ENCODE measurements at regions not wholly inside any gene's neighbourhood (a gene's known extent, or its start where the extent isn't known, plus 50 kb on each side); places are given as distances from the start of the nearest gene placed in this dataset.

DNA sequence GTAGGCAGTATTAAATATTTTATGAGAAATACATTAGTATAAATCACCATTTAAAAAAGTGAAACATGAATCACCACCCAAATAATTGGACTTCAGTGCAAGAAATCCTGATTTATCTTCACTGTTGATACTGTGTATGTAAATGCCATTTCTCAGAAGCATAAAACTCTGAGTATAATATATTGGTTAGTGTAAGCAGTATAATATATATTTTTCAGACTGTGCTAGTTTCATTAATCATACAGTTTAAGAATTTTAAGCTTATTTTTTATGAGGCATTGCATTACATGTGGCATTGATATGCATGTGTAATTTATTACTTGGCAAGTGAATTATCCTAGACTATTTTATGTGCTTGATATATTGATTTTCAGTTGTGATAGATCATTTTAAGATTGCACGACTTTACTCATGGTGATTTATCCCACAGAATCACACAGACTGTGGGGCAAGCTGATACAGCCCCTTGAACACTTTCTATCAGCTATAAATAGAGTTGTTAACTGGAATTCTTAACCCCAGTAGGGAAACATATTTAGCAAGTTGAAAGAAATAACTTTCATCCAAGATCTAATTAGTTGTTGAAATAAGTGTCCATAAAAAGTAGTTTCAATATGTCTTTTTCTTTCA lies 403.5 kb downstream of the RPL10L start:
- TF ChIP-seq, protein P1, sequence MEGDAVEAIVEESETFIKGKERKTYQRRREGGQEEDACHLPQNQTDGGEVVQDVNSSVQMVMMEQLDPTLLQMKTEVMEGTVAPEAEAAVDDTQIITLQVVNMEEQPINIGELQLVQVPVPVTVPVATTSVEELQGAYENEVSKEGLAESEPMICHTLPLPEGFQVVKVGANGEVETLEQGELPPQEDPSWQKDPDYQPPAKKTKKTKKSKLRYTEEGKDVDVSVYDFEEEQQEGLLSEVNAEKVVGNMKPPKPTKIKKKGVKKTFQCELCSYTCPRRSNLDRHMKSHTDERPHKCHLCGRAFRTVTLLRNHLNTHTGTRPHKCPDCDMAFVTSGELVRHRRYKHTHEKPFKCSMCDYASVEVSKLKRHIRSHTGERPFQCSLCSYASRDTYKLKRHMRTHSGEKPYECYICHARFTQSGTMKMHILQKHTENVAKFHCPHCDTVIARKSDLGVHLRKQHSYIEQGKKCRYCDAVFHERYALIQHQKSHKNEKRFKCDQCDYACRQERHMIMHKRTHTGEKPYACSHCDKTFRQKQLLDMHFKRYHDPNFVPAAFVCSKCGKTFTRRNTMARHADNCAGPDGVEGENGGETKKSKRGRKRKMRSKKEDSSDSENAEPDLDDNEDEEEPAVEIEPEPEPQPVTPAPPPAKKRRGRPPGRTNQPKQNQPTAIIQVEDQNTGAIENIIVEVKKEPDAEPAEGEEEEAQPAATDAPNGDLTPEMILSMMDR (conservative IDR thresholded peaks at IDR 0.05; ENCODE audit: low read depth, low read length) = no peak
- no peak for TF ChIP-seq EZH2 (IDR thresholded peaks at IDR 0.05; ENCODE audit: borderline replicate concordance, low read depth, low read length, poor library complexity, severe bottlenecking)

All from A673 (cell line).